GM19467 (cell line): ENCODE measurements at regions not wholly inside any gene's neighbourhood (a gene's known extent, or its start where the extent isn't known, plus 50 kb on each side); places are given as distances from the start of the nearest gene placed in this dataset.

Experiments used
- ATAC-seq: cut with Tn5 transposase; IDR thresholded peaks from one replicate; pipeline ENCODE4 v1.9.1; 2021; ENCODE audit warnings: mild to moderate bottlenecking, moderate library complexity; ENCODE audit not compliant: unreplicated experiment

- ATAC-seq = no peak
These were observed 302.1 kb downstream of the MAP2K6 start for GRCh38 chr17:69716556-69716955.

- no peak for ATAC-seq
These were observed 302.7 kb downstream of the MAP2K6 start for GRCh38 chr17:69717214-69717613.

GRCh38 chr17:69717819-69718218 is 303.3 kb downstream of the MAP2K6 start:
- no peak for ATAC-seq

- ATAC-seq = no peak
These were observed 305.1 kb downstream of the MAP2K6 start for GRCh38 chr17:69719474-69720048.

- ATAC-seq = no peak
These were observed 308.0 kb downstream of the MAP2K6 start for GRCh38 chr17:69722518-69722917.

GRCh38 chr17:69723316-69723715 is 308.8 kb downstream of the MAP2K6 start:
- ATAC-seq = no peak

- ATAC-seq = no peak
These were observed 309.2 kb downstream of the MAP2K6 start for GRCh38 chr17:69723741-69724140.

- no peak for ATAC-seq
These were observed 309.7 kb downstream of the MAP2K6 start for GRCh38 chr17:69724238-69724637.

- no peak for ATAC-seq
These were observed 310.6 kb downstream of the MAP2K6 start for GRCh38 chr17:69725146-69725545.

- ATAC-seq = no peak
These were observed 314.3 kb downstream of the MAP2K6 start for GRCh38 chr17:69728816-69729215.

- ATAC-seq = no peak
These were observed 315.4 kb downstream of the MAP2K6 start for GRCh38 chr17:69729944-69730343.

- no peak for ATAC-seq
These were observed 317.9 kb downstream of the MAP2K6 start for GRCh38 chr17:69732272-69732918.

- no peak for ATAC-seq
These were observed 318.9 kb downstream of the MAP2K6 start for GRCh38 chr17:69733171-69734012.

GRCh38 chr17:69734656-69735055 is 320.2 kb downstream of the MAP2K6 start:
- no peak for ATAC-seq

GRCh38 chr17:69735285-69735684 is 320.8 kb downstream of the MAP2K6 start:
- ATAC-seq = no peak

- no peak for ATAC-seq
These were observed 328.6 kb downstream of the MAP2K6 start for GRCh38 chr17:69743091-69743490.

GRCh38 chr17:69744512-69745070 is 330.1 kb downstream of the MAP2K6 start:
- no peak for ATAC-seq

- no peak for ATAC-seq
These were observed 325.1 kb upstream of the KCNJ16 start for GRCh38 chr17:69749911-69750310.

GRCh38 chr17:69757688-69758430 is 317.2 kb upstream of the KCNJ16 start:
- no peak for ATAC-seq

GRCh38 chr17:69760562-69760961 is 314.5 kb upstream of the KCNJ16 start:
- no peak for ATAC-seq

- no peak for ATAC-seq
These were observed 314.0 kb upstream of the KCNJ16 start for GRCh38 chr17:69761011-69761410.
